Testis (tissue), 2 donors: ENCODE measurements at regions not wholly inside any gene's neighbourhood (a gene's known extent, or its start where the extent isn't known, plus 50 kb on each side); places are given as distances from the start of the nearest gene placed in this dataset.

Source experiments
- DNase-seq: peaks from one replicate; pipeline ENCODE4 v3.0.0-alpha.2; 2019
- H3K27ac ChIP-seq, 2 donors: fragments of 200-600 bp; sonication (generic); one replicate each; pipeline ENCODE4 v1.5.1; 2019
- H3K27me3 ChIP-seq: fragments of 200-600 bp; sonication (generic); one replicate; pipeline ENCODE4 v1.5.1; 2019
- H3K36me3 ChIP-seq: fragments of 200-600 bp; sonication (generic); one replicate; pipeline ENCODE4 v1.5.1; 2017; ENCODE audit warnings: low read depth; ENCODE audit errors: missing control alignments
- H3K4me1 ChIP-seq: fragments of 200-600 bp; sonication (generic); one replicate; pipeline ENCODE4 v1.5.1; 2019
- H3K4me3 ChIP-seq, 2 donors: fragments of 200-600 bp; sonication (generic); one replicate each; pipeline ENCODE4 v1.5.1; 2017 to 2019
- H3K9me3 ChIP-seq: fragments of 200-600 bp; sonication (generic); one replicate; pipeline ENCODE4 v1.5.1; 2017
- CTCF ChIP-seq, 3 experiments: fragments of 450-650 bp in 2 of 3; fragments of 200-600 bp in 1 of 3; sonication (generic) in 1 of 3; IDR thresholded peaks; one replicate each; pipeline ENCODE4 v1.5.1; 2016 to 2019; ENCODE audit warnings: antibody characterized with exemption in 3 of 3, mild to moderate bottlenecking in 2 of 3, moderate library complexity in 1 of 3
- POLR2A ChIP-seq: fragments of 450-650 bp; IDR thresholded peaks from one replicate; pipeline ENCODE4 v1.6.1; 2017; ENCODE audit warnings: antibody characterized with exemption, mild to moderate bottlenecking, moderate library complexity
- WGBS, 2 donors: methylation state at CpG; one replicate each; pipeline ENCODE4 v1.1.5; 2018; 5-methylcytosine and 5-hydroxymethylcytosine counted together
- intact Hi-C: fragments of 100-400 bp; cut with DNase I; formaldehyde crosslinking; loops from one replicate; pipeline ENCODE4 v1.15.1; 2023; ENCODE audit warnings: low total_unique reads

- no peaks in the 10 kb centered on the region for H3K36me3 ChIP-seq
- no peaks in the 10 kb centered on the region for H3K4me1 ChIP-seq
- H3K27ac ChIP-seq = no peak overlapping the region
- no peak overlapping the region for H3K4me3 ChIP-seq
- DNase-seq = no peak
- TF ChIP-seq POLR2A (no peak), CTCF (IDR thresholded peaks at IDR 0.05) (no peak)
- H3K27me3 ChIP-seq = no peaks in the 10 kb centered on the region
- 60 to 68% methylated on average over 8 of the region's 8 CpGs for WGBS, 2 donors
- H3K9me3 ChIP-seq = no peaks in the 10 kb centered on the region
- intact Hi-C loops = no loop called here
Observed at GRCh38 chr15:97881346-97881965, 79.0 kb upstream of the ARRDC4 start.

- 67 to 81% methylated on average over 3 of the region's 3 CpGs for WGBS, 2 donors
- intact Hi-C loops = no loop called here
- Histone ChIP-seq H3K4me3 (no peak overlapping the region), H3K27me3 (no peaks in the 10 kb centered on the region), H3K36me3 (no peaks in the 10 kb centered on the region), H3K27ac (no peak overlapping the region), H3K9me3 (no peaks in the 10 kb centered on the region), H3K4me1 (no peaks in the 10 kb centered on the region)
- DNase-seq = no peak
- TF ChIP-seq POLR2A = no peak
- TF ChIP-seq CTCF (IDR thresholded peaks at IDR 0.05) = no peak
Observed at GRCh38 chr15:97884513-97885131, 75.9 kb upstream of the ARRDC4 start.

- TF ChIP-seq POLR2A (no peak), CTCF (IDR thresholded peaks at IDR 0.05) (no peak)
- no peak overlapping the region for H3K4me3 ChIP-seq
- no peaks in the 10 kb centered on the region for H3K36me3 ChIP-seq
- no peaks in the 10 kb centered on the region for H3K9me3 ChIP-seq
- H3K4me1 ChIP-seq = no peaks in the 10 kb centered on the region
- intact Hi-C loops = no loop called here
- H3K27ac ChIP-seq = no peak overlapping the region
- no peaks in the 10 kb centered on the region for H3K27me3 ChIP-seq
- WGBS, 2 donors = 81 to 97% methylated on average over 1 of the region's 1 CpG
- no peak for DNase-seq
Observed at GRCh38 chr15:97890307-97890706, 70.2 kb upstream of the ARRDC4 start.

DNA sequence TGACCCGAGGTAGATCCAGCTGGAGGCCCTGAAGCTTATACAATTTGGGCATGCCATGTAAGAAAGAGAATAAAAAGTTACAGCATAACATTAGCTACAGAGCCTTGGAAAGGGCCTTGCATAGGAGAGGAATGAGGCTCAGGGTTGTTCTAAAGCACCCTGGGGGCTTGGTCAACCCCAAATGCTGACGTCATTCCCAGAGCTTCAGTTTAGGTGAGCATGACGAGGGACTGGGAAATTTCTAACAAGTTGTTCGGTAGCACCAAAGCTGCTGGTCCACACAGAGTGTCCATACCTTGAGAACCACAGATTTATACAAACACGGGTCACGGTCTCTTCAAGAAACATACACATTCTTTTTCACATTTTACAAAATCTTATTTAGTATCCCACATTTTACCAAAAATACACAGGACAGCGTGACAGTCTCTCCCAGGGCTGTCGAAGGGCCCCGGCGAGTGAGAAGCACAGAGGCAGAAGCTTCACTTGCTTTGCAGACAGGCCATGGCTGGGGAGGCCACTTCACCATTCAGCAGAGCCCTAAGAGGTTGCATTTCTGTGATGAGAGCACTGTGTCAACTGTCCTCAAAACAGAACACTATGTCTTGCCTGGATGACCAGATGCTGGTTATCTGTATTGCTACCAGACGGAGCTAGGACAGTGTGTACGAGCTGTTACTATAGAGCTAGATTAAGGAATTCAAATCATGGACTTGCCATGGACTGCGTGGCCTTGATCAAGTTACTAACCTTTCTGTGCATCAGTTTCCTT lies 68.2 kb upstream of the ARRDC4 start:
- no peaks in the 10 kb centered on the region for H3K4me1 ChIP-seq
- WGBS, 2 donors = 77 to 78% methylated on average over 13 of the region's 13 CpGs
- no peak overlapping the region for H3K27ac ChIP-seq
- intact Hi-C loops = no loop called here
- no peaks in the 10 kb centered on the region for H3K9me3 ChIP-seq
- H3K27me3 ChIP-seq = no peaks in the 10 kb centered on the region
- no peak for TF ChIP-seq CTCF (IDR thresholded peaks at IDR 0.05)
- TF ChIP-seq POLR2A = no peak
- H3K4me3 ChIP-seq = no peak overlapping the region
- H3K36me3 ChIP-seq = no peaks in the 10 kb centered on the region
- no peak for DNase-seq
